NT2/D1 (cell line): ENCODE measurements at regions not wholly inside any gene's neighbourhood (a gene's known extent, or its start where the extent isn't known, plus 50 kb on each side); places are given as distances from the start of the nearest gene placed in this dataset.
"Not testable (repeated sequence)": the region's sequence is repeated elsewhere in the genome, so short reads cannot be mapped to it uniquely, and the experiment has no call there.

Experiments used
- YY1 ChIP-seq: IDR thresholded peaks from 2 replicates; pipeline ENCODE4 v1.6.1; 2011; ENCODE audit not compliant: insufficient read length, insufficient read depth
- ZNF274 ChIP-seq: IDR thresholded peaks from 2 replicates; pipeline ENCODE4 v1.6.1; 2011; ENCODE audit warnings: mild to moderate bottlenecking, low read depth, low read length

- TF ChIP-seq ZNF274, YY1: not testable (repeated sequence)
Observed at GRCh38 chr11:49780791-49781190, 171.4 kb upstream of the OR4C13 start.
